Cardiac septum (tissue), 1 donor: ENCODE measurements at regions not wholly inside any gene's neighbourhood (a gene's known extent, or its start where the extent isn't known, plus 50 kb on each side); places are given as distances from the start of the nearest gene placed in this dataset.

Experiments
- DNase-seq: peaks from one replicate; pipeline ENCODE4 v3.0.0-alpha.2; 2020; ENCODE audit warnings: low spot score
- intact Hi-C: fragments of 100-400 bp; cut with DNase I; formaldehyde crosslinking; loops from one replicate; pipeline ENCODE4 v1.14.0; 2022
- donor health status: DM: no; HTN: no; CAD: no.

DNA sequence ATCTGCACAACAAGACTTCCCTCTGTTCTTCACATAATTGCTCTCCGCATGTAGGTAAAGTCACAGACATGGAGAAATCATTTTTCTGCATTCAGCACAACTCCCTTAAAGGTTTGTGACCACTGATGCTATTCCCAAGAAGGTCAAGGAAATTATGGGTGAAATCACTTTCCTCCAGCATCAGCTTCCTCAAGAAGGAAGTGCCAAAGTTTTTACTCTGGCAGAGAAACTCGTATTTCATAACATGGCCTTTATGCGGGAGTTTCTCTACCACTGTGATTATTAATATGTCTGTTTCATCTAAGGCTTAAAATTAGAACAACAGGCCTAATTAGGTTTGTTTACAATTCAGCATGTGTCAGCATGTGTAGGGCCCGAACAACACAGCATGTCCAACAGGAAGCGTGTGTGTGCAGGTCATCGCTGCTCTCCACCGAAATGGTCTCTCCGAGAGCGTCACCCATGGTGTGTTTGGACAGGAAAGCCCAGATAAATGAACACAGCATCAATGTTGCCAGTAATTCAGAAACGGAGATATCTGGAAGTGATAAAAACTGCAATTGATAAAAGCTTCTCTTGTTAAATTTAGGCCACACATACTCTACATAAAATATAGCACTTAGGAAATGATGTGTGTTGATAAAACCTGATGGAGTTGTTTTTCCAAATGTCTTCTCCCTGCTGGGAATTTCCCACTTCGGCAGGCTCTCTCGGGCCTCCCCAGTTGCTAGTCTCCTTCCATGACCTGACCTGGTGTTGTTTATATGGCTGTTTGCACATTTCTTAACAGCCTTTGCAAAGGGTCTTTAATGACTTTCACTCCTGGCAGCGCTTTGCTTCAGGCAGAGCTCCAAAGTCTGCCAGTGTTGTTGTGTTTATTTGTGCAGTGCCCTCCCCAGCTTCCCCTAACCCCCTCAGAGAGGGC lies 265.1 kb upstream of the CEP162 start:
- DNase-seq: no peak

GRCh38 chr6:84489598-84489997 lies 262.2 kb upstream of the CEP162 start:
- DNase-seq: no peak
- intact Hi-C loops: no loop called here

More for the DNA sequence above, 265.1 kb upstream of the CEP162 start:
- intact Hi-C loops: no loop called here

DNA sequence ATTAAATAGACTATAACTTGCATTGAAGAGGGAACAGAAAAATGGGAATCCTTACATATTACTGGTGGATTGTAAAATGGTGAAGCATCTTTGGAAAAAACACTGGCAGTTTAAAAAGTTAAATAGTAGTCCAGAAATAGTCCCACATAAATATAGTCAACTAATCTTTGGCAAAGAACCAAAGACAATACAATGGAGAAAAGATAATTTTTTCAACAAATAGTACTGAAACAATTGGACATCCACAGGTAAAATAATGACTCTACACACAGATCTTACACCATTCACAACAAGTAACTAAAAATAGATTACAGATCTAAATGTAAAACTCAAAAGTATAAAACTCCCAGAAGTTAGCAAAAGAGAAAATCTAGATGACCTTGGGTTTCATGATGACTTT lies 259.1 kb upstream of the CEP162 start:
- intact Hi-C loops: no loop called here
- DNase-seq: no peak

DNA sequence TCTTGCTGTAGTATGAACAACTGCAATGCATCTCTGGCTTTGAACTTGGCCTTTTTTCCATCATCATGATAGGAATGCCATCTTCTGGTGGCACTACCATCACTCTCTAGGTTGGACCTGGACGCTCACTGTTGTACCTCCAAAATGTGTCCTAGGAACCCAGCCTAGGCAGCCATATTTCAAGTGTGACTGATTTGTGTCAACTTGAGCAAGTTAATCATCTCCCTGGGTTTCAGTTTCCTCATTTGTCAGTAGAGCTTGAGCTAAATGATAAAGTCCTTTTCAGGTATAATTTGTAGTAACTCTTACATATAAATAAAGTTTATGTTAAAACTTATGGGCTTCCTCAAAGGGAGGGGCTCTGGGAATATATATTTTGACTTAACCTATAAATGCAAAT lies 241.7 kb upstream of the CEP162 start:
- DNase-seq: no peak
- intact Hi-C loops: no loop called here

- no peak for DNase-seq
- intact Hi-C loops: no loop called here
Measured at GRCh38 chr6:84467296-84467695, 239.9 kb upstream of the CEP162 start.

GRCh38 chr6:84466511-84466910 lies 239.1 kb upstream of the CEP162 start:
- no peak for DNase-seq
- intact Hi-C loops: no loop called here

DNA sequence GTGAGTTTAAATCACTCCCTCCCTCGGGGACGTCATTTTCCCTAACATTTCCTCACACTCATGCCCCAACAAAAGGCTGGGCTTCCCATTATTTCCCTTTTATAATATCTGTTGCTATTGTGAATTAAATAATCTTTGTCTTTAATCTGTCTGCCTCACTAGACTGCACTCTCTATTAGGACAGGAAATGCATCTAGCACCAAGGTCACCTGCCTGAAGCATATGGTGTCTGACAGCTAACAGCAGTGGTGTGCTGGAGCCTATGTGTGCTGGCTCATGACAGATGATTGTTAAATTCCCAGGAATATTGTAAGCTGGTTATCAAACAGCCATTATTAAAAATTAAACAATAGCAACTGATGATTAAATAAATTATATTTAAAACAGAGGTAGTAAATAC lies 237.0 kb upstream of the CEP162 start:
- intact Hi-C loops: no loop called here
- DNase-seq: no peak

GRCh38 chr6:84462698-84463097 lies 235.3 kb upstream of the CEP162 start:
- intact Hi-C loops: no loop called here
- DNase-seq: no peak

- DNase-seq: no peak
- intact Hi-C loops: no loop called here
Measured at GRCh38 chr6:84461461-84461860, 234.0 kb upstream of the CEP162 start.

GRCh38 chr6:84460491-84460890 lies 233.0 kb upstream of the CEP162 start:
- intact Hi-C loops: no loop called here
- DNase-seq: no peak

GRCh38 chr6:84459401-84459800 lies 232.0 kb upstream of the CEP162 start:
- intact Hi-C loops: no loop called here
- DNase-seq: no peak

- intact Hi-C loops: no loop called here
- DNase-seq: no peak
Measured at GRCh38 chr6:84458271-84458670, 230.8 kb upstream of the CEP162 start.

GRCh38 chr6:84457276-84457675 lies 229.8 kb upstream of the CEP162 start:
- intact Hi-C loops: no loop called here
- DNase-seq: no peak

GRCh38 chr6:84456803-84457202 lies 229.4 kb upstream of the CEP162 start:
- intact Hi-C loops: no loop called here
- no peak for DNase-seq

DNA sequence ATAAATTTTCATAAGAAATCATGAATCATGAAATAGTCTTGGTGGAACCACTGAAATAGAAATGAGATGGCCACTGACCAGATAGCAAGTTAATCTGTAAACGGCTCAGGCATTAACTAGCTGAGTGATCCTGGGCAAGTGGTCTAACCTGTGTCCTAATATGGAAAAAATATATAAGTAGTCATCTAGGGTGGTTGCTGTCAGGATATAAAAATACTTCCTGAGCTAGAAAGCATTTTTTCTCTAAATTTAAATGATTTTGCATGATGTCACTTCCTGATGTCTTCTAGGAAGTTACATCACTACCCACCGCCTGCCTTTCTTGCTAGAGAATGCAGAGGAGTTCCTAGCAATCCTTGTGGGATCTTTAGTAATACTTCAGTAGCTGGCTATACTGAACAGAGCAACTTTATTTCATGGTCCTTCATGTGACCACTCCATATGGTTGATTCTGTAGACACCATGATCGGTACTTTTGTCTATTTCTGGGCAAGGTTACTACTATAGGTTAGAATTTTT lies 228.1 kb upstream of the CEP162 start:
- DNase-seq: no peak
- intact Hi-C loops: no loop called here

DNA sequence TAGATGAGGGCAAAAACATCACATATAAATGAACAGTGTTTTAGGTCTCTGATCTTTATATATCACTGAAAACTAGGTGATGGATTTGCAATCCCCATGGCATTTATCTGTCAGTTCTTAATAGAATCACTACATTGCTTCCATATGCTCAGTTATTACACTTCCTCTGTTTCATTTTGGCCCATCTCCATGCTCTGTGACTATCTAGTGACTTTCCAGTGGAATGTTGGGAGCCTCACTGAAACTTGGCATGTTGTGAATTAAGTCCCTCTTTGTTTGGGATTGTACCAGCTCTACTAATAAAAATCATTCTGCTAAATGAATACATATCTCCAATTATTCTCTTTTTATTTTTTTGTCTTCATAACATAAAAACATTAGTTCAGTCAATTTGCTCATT lies 226.1 kb upstream of the CEP162 start:
- DNase-seq: no peak
- intact Hi-C loops: no loop called here

- DNase-seq: no peak
- intact Hi-C loops: no loop called here
Measured at GRCh38 chr6:84450018-84450417, 222.6 kb upstream of the CEP162 start.

GRCh38 chr6:84449220-84449619 lies 221.8 kb upstream of the CEP162 start:
- DNase-seq: no peak
- intact Hi-C loops: no loop called here

GRCh38 chr6:84448331-84448730 lies 220.9 kb upstream of the CEP162 start:
- intact Hi-C loops: no loop called here
- DNase-seq: no peak

DNA sequence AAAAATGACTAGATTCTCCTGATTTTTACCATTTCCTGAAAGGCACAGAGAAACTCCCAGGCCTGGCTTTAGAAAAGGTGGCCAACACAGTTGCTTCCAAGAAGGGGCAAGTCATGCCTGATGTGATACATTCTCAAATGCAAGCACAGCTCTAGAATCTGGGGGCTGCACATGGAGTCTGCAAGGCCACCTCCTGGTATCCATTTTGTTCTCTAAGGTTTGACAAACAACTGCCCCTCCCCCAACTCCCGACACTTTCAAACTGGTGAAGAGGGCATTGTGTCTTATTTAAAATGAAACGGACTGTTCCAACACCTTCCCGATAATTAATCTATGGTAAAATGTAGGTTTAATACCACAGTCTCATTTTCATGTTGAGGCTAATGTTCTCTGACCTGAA lies 220.2 kb upstream of the CEP162 start:
- DNase-seq: no peak
- intact Hi-C loops: no loop called here

DNA sequence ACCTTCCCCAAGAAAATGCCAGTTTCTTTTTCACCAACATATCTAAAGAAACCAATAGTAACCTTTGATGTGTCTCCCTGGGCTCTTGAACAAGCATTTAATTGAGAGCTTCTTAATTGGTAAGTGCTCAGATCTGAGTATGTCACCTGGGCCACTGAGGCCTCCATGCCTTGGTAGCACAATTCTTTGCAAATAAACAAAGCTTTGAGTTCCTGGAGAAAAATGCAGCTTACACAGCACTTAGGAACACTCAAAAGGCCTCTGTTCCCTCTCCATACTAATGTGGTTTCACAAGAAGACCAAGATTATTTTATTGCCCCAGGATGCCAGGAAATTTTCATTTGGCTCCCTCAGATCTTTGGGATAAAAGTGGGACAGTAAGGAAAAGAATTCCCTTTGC lies 217.6 kb upstream of the CEP162 start:
- no peak for DNase-seq
- intact Hi-C loops: no loop called here

- no peak for DNase-seq
- intact Hi-C loops: no loop called here
Measured at GRCh38 chr6:84442208-84442607, 214.8 kb upstream of the CEP162 start.
